Fibroblast of lung (primary cell): ENCODE measurements at regions not wholly inside any gene's neighbourhood (a gene's known extent, or its start where the extent isn't known, plus 50 kb on each side); places are given as distances from the start of the nearest gene placed in this dataset.

ENCODE experiments used
- DNase-seq, 2 donors: peaks; one replicate each; pipeline versions ENCODE4 v3.0.0 to v3.0.0-alpha.2; 2010; ENCODE audit warnings: low read depth in 2 of 2
- H2AFZ ChIP-seq: 2 replicates; pipeline ENCODE4 v1.5.1; 2012; ENCODE audit warnings: low read length, control low read depth, inconsistent platforms
- H3K27ac ChIP-seq: 2 replicates; pipeline ENCODE4 v1.5.1; 2011; ENCODE audit warnings: low read length, control low read depth; ENCODE audit not compliant: insufficient read depth
- H3K27me3 ChIP-seq: 2 replicates; pipeline ENCODE4 v1.5.1; 2011; ENCODE audit warnings: mild to moderate bottlenecking, low read length; ENCODE audit not compliant: control insufficient read depth, insufficient read depth
- H3K36me3 ChIP-seq: 2 replicates; pipeline ENCODE4 v1.5.1; 2011; ENCODE audit warnings: low read length; ENCODE audit not compliant: control insufficient read depth, insufficient read depth
- H3K4me1 ChIP-seq: 2 replicates; pipeline ENCODE4 v1.5.1; 2011; ENCODE audit warnings: low read length; ENCODE audit not compliant: control insufficient read depth, insufficient read depth; ENCODE audit errors: extremely low read depth
- H3K4me2 ChIP-seq: 2 replicates; pipeline ENCODE4 v1.5.1; 2011; ENCODE audit warnings: low read length, control low read depth; ENCODE audit not compliant: insufficient read depth; ENCODE audit errors: extremely low read depth
- H3K4me3 ChIP-seq, 4 experiments: fragments of 200-600 bp in 1 of 4; sonication (generic) in 1 of 4; replicated peaks in 1 of 4; 2 replicates each; pipeline ENCODE4 v1.5.1; 2011 to 2016; ENCODE audit warnings: low read length in 4 of 4, low read depth in 3 of 4, mild to moderate bottlenecking in 3 of 4, control low read depth in 2 of 4, inconsistent platforms in 1 of 4, mixed read lengths in 1 of 4; ENCODE audit not compliant: insufficient read depth in 1 of 4; ENCODE audit errors: control extremely low read depth in 1 of 4
- H3K79me2 ChIP-seq: 2 replicates; pipeline ENCODE4 v1.5.1; 2012; ENCODE audit warnings: mild to moderate bottlenecking, low read length, inconsistent platforms; ENCODE audit not compliant: control insufficient read depth, insufficient read depth
- H3K9ac ChIP-seq: 2 replicates; pipeline ENCODE4 v1.5.1; 2011; ENCODE audit warnings: mild to moderate bottlenecking, low read length, control low read depth; ENCODE audit not compliant: insufficient read depth
- H3K9me3 ChIP-seq: 2 replicates; pipeline ENCODE4 v1.5.1; 2012; ENCODE audit warnings: low read depth, low read length; ENCODE audit not compliant: control insufficient read depth, insufficient read depth
- H4K20me1 ChIP-seq: 2 replicates; pipeline ENCODE4 v1.5.1; 2011; ENCODE audit warnings: low read length; ENCODE audit not compliant: control insufficient read depth, insufficient read depth; ENCODE audit errors: extremely low read depth
- CTCF ChIP-seq, 2 donors: IDR thresholded peaks in 1 of 2; conservative IDR thresholded peaks in 1 of 2; 1 replicate in 1 of 2; 2 replicates in 1 of 2; pipeline ENCODE4 v1.5.1; 2011 to 2012; ENCODE audit warnings: low read length in 2 of 2, control low read depth in 1 of 2, inconsistent platforms in 1 of 2, low read depth in 1 of 2, mild to moderate bottlenecking in 1 of 2
- EZH2 ChIP-seq: IDR thresholded peaks from 2 replicates; pipeline ENCODE4 v1.5.1; 2012; ENCODE audit warnings: low read length, control low read depth, mild to moderate bottlenecking; ENCODE audit errors: missing control alignments

GRCh38 chr3:73796382-73796781 lies 171.6 kb upstream of the PDZRN3 start:
- Histone ChIP-seq H3K4me2 (no peak overlapping the region), H3K79me2 (no peaks in the 10 kb centered on the region), H2AFZ (no peak overlapping the region), H3K4me1 (peaks cover 4% of the 10 kb centered on the region), H3K27me3 (no peaks in the 10 kb centered on the region), H3K9ac (no peak overlapping the region), H3K36me3 (no peaks in the 10 kb centered on the region), H4K20me1 (no peaks in the 10 kb centered on the region), H3K9me3 (no peaks in the 10 kb centered on the region), H3K27ac (no peak overlapping the region), H3K4me3 (no peak overlapping the region)
- DNase-seq, result no peak
- no peak for TF ChIP-seq CTCF (conservative IDR thresholded peaks at IDR 0.05 in 1 of 2, IDR thresholded peaks at IDR 0.05 in 1 of 2; ENCODE audit: low read depth in 1 of 2, low read length in 2 of 2)

GRCh38 chr3:73791356-73791755 lies 166.6 kb upstream of the PDZRN3 start:
- Histone ChIP-seq H4K20me1 (no peaks in the 10 kb centered on the region), H3K9me3 (no peaks in the 10 kb centered on the region), H3K4me2 (no peak overlapping the region), H3K9ac (no peak overlapping the region), H3K79me2 (no peaks in the 10 kb centered on the region), H3K36me3 (no peaks in the 10 kb centered on the region), H2AFZ (no peak overlapping the region), H3K4me1 (peaks cover 10% of the 10 kb centered on the region), H3K27me3 (no peaks in the 10 kb centered on the region), H3K4me3 (no peak overlapping the region), H3K27ac (no peak overlapping the region)
- TF ChIP-seq CTCF (conservative IDR thresholded peaks at IDR 0.05 in 1 of 2, IDR thresholded peaks at IDR 0.05 in 1 of 2; ENCODE audit: low read depth in 1 of 2, low read length in 2 of 2) (no peak), EZH2 (no peak)
- no peak for DNase-seq

- peaks cover 15% of the 10 kb centered on the region for H3K4me1 ChIP-seq
- no peak overlapping the region for H3K27ac ChIP-seq
- H3K9ac ChIP-seq, result no peak overlapping the region
- no peaks in the 10 kb centered on the region for H4K20me1 ChIP-seq
- H3K79me2 ChIP-seq, result no peaks in the 10 kb centered on the region
- no peak overlapping the region for H2AFZ ChIP-seq
- H3K27me3 ChIP-seq, result no peaks in the 10 kb centered on the region
- no peak for TF ChIP-seq CTCF (conservative IDR thresholded peaks at IDR 0.05 in 1 of 2, IDR thresholded peaks at IDR 0.05 in 1 of 2; ENCODE audit: low read depth in 1 of 2, low read length in 2 of 2)
- TF ChIP-seq EZH2, result no peak
- H3K4me3 ChIP-seq, result no peak overlapping the region
- DNase-seq, result no peak
- no peaks in the 10 kb centered on the region for H3K36me3 ChIP-seq
- H3K9me3 ChIP-seq, result no peaks in the 10 kb centered on the region
- no peak overlapping the region for H3K4me2 ChIP-seq
Measured at GRCh38 chr3:73789825-73790444, 165.2 kb upstream of the PDZRN3 start.
